OCI-LY3 (cell line): ENCODE measurements at regions not wholly inside any gene's neighbourhood (a gene's known extent, or its start where the extent isn't known, plus 50 kb on each side); places are given as distances from the start of the nearest gene placed in this dataset.

ENCODE experiments used
- EZH2phosphoT487 ChIP-seq: fragments of 200-600 bp; shearing (Covaris generic); IDR thresholded peaks from 2 replicates; pipeline ENCODE4 v1.6.1; 2018; ENCODE audit warnings: antibody characterized with exemption, mixed run types, low read depth
- TF ChIP-seq, protein P1 (sequence below): fragments of 200-600, 300-600 bp; sonication (generic); IDR thresholded peaks from 2 replicates; pipeline ENCODE4 v1.5.1; 2014; ENCODE audit warnings: antibody characterized with exemption, low read length, low read depth

DNA sequence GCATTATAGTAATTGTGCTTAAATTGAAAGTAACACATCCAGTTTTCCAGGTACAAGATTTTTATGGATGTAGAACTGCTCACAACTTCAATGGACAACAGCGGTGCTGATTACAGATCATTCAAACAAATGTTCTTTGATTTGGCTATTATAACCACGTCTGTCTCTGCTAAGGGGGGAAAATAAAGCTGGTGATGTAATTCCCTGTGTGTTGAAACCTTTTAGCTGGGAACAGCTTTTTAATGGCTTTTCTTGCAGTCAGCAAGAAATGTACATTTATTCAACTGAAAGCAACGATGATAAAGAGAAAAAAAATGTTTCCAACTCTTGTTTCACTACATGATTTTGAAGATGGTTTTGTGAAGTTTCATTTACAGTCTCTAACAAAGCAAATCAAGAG lies 431.9 kb upstream of the AGTR1 start:
- TF ChIP-seq, protein P1, sequence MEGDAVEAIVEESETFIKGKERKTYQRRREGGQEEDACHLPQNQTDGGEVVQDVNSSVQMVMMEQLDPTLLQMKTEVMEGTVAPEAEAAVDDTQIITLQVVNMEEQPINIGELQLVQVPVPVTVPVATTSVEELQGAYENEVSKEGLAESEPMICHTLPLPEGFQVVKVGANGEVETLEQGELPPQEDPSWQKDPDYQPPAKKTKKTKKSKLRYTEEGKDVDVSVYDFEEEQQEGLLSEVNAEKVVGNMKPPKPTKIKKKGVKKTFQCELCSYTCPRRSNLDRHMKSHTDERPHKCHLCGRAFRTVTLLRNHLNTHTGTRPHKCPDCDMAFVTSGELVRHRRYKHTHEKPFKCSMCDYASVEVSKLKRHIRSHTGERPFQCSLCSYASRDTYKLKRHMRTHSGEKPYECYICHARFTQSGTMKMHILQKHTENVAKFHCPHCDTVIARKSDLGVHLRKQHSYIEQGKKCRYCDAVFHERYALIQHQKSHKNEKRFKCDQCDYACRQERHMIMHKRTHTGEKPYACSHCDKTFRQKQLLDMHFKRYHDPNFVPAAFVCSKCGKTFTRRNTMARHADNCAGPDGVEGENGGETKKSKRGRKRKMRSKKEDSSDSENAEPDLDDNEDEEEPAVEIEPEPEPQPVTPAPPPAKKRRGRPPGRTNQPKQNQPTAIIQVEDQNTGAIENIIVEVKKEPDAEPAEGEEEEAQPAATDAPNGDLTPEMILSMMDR = no peak
- TF ChIP-seq EZH2phosphoT487 = no peak
